Sigmoid colon (tissue), 6 donors: ENCODE measurements at regions not wholly inside any gene's neighbourhood (a gene's known extent, or its start where the extent isn't known, plus 50 kb on each side); places are given as distances from the start of the nearest gene placed in this dataset.

Experiments used
- DNase-seq: peaks from one replicate; pipeline ENCODE4 v3.0.0-alpha.2; 2019
- H3K27ac ChIP-seq, 4 donors: fragments of 200-600 bp; sonication (generic); one replicate each; pipeline ENCODE4 v1.5.1; 2016 to 2019; ENCODE audit warnings: mild to moderate bottlenecking in 1 of 4
- H3K27me3 ChIP-seq, 3 donors: fragments of 200-600 bp; sonication (generic); one replicate each; pipeline ENCODE4 v1.5.1; 2019; ENCODE audit warnings: mild to moderate bottlenecking in 1 of 3
- H3K36me3 ChIP-seq, 4 donors: fragments of 200-600 bp; sonication (generic); one replicate each; pipeline ENCODE4 v1.5.1; 2016 to 2019
- H3K4me1 ChIP-seq, 4 donors: fragments of 200-600 bp; sonication (generic); one replicate each; pipeline ENCODE4 v1.5.1; 2017 to 2019
- H3K4me3 ChIP-seq, 4 donors: fragments of 200-600 bp; sonication (generic); one replicate each; pipeline ENCODE4 v1.5.1; 2017 to 2019; ENCODE audit warnings: mild to moderate bottlenecking in 2 of 4, moderate library complexity in 1 of 4
- H3K9me3 ChIP-seq, 4 donors: fragments of 200-600 bp in 3 of 4; sonication (generic) in 3 of 4; one replicate each; pipeline versions ENCODE4 v1.5.1 to v1.6.1; 2013 to 2019
- EP300 ChIP-seq, 4 donors: sonication (generic); formaldehyde crosslinking; IDR thresholded peaks; one replicate each; pipeline ENCODE4 v1.6.1; 2017; ENCODE audit warnings: antibody characterized with exemption in 4 of 4
- POLR2A ChIP-seq, 2 donors: fragments of 450-650 bp; IDR thresholded peaks; one replicate each; pipeline ENCODE4 v1.6.1; 2016; ENCODE audit warnings: antibody characterized with exemption in 2 of 2, mild to moderate bottlenecking in 2 of 2, moderate library complexity in 2 of 2
- POLR2AphosphoS5 ChIP-seq, 4 donors: sonication (generic); formaldehyde crosslinking; IDR thresholded peaks; one replicate each; pipeline ENCODE4 v1.6.1; 2017; ENCODE audit warnings: antibody characterized with exemption in 4 of 4
- WGBS, 2 donors: extraction: QIAGEN DNeasy Blood & Tissue Kit; methylation state at CpG; one replicate each; pipeline ENCODE4 v1.1.7; 2013; 5-methylcytosine and 5-hydroxymethylcytosine counted together
- intact Hi-C: fragments of 100-400 bp; cut with DNase I; formaldehyde crosslinking; loops from one replicate; pipeline ENCODE4 v1.15.1; 2023
- TF ChIP-seq, protein P1 (sequence below), 4 experiments: fragments of 450-650 bp in 3 of 4; fragments of 200-600 bp in 1 of 4; IDR thresholded peaks; one replicate each; pipeline ENCODE4 v1.5.1; 2016 to 2019; ENCODE audit warnings: antibody characterized with exemption in 4 of 4, mild to moderate bottlenecking in 3 of 4, moderate library complexity in 2 of 4
- donor health status: healthy with polysubstance abuse.
- donor health status: healthy.

DNA sequence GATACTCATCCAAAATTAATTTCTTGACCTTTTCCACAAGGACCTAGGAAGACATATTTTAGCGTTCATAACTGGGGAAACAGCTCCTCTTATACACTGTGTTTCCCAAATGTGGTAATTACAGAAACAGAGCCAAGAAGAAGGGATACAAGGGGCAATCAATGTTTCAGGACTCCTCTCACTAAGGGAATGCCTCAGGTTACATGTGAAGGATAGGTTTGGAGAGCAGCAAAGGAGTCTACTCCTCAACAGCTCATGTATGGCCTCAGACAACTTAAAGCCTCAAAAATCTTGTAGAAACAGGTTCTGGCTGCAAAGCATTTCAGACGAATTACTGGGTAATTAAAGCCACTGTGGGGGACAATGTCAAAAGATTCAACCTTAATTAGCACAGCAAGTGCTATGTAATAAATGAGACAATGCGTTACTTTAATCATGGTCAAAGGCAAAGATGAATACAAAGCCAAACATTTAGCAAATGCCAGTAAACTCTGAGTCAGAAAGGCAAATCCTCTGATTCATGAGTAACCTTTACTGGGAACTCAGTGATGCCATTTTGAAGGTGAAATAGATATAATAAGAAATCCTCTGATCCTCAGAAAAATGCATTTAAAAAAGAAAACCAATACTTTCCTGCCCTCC lies 1111.2 kb downstream of the TUSC7 start:
- Histone ChIP-seq H3K27me3 (no peaks in the 10 kb centered on the region), H3K36me3 (no peaks in the 10 kb centered on the region), H3K4me1 (no peaks in the 10 kb centered on the region), H3K4me3 (no peak overlapping the region), H3K9me3 (no peaks in the 10 kb centered on the region), H3K27ac (no peak overlapping the region)
- intact Hi-C loops: no loop called here
- WGBS, 2 donors: 56 to 76% methylated on average over 3 of the region's 3 CpGs
- TF ChIP-seq EP300 (IDR thresholded peaks at IDR 0.05) (no peak), POLR2AphosphoS5 (IDR thresholded peaks at IDR 0.05) (no peak), POLR2A (IDR thresholded peaks at IDR 0.05) (no peak)
- TF ChIP-seq, protein P1, sequence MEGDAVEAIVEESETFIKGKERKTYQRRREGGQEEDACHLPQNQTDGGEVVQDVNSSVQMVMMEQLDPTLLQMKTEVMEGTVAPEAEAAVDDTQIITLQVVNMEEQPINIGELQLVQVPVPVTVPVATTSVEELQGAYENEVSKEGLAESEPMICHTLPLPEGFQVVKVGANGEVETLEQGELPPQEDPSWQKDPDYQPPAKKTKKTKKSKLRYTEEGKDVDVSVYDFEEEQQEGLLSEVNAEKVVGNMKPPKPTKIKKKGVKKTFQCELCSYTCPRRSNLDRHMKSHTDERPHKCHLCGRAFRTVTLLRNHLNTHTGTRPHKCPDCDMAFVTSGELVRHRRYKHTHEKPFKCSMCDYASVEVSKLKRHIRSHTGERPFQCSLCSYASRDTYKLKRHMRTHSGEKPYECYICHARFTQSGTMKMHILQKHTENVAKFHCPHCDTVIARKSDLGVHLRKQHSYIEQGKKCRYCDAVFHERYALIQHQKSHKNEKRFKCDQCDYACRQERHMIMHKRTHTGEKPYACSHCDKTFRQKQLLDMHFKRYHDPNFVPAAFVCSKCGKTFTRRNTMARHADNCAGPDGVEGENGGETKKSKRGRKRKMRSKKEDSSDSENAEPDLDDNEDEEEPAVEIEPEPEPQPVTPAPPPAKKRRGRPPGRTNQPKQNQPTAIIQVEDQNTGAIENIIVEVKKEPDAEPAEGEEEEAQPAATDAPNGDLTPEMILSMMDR (IDR thresholded peaks at IDR 0.05): no peak
- no peak for DNase-seq

DNA sequence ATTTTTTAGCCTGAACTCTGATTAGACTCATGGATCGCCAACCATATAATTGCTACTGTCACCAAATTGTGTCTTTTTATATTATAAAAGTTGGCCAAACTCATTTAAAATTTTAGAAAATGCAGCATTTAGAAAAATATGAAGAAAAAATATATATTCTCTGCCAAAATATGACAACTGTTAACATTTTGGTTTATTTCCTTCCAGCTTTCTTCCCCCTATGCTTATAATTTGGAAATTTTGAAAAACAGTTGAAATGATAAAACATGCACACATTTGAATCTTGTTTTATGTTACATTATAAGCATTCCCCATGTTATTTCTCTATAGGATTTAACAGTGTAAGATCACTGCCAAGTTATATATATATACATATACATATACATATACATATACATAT lies 1112.8 kb downstream of the TUSC7 start:
- TF ChIP-seq, protein P1 (IDR thresholded peaks at IDR 0.05): no peak
- TF ChIP-seq POLR2AphosphoS5 (IDR thresholded peaks at IDR 0.05): no peak
- TF ChIP-seq POLR2A (IDR thresholded peaks at IDR 0.05): no peak
- TF ChIP-seq EP300 (IDR thresholded peaks at IDR 0.05): no peak
- Histone ChIP-seq H3K27ac (no peak overlapping the region), H3K9me3 (no peaks in the 10 kb centered on the region), H3K36me3 (no peaks in the 10 kb centered on the region), H3K27me3 (no peaks in the 10 kb centered on the region), H3K4me3 (no peak overlapping the region), H3K4me1 (no peaks in the 10 kb centered on the region)
- no peak for DNase-seq
- WGBS, 2 donors: 95 to 97% methylated on average over 1 of the region's 1 CpG
- intact Hi-C loops: no loop called here

DNA sequence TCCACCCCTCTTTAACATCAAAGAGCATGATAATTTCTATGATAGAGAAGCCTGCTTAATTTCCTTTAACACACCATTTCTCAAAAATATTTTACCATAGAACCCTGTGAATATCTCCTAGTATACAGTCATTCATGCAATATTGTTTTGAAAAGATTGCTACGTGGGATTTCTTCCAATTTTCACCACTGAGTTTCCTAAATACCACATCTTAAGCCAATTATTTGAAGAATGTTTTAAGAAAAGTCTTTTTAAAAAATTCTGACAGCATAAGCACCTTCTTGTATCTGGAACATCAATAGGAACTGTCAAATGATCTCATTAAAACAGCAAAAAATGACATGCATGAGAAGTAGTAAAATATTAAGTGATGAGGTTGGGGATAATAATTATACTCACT lies 1126.7 kb downstream of the TUSC7 start:
- intact Hi-C loops: no loop called here
- 52 to 72% methylated on average over 1 of the region's 1 CpG for WGBS, 2 donors
- no peak for TF ChIP-seq POLR2A (IDR thresholded peaks at IDR 0.05)

DNA sequence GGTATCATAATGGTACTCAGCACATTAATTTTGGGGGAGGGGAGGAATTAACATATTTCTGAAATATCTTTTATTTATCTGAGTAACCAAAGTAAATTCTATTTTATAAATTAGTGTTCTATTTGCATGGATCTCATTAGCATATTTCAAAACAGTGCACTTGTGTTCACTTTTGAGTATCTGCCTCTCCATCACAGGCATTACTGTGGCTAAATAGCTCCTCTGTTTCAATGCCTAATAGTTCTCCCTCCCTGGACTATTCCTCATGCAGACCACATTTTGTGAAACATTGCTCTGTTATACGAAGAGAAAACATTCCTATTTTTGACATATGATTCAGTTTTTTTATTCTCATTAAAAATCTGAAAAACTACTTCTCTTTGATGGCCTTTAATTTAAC lies 1127.8 kb downstream of the TUSC7 start:
- 79 to 86% methylated on average over 1 of the region's 1 CpG for WGBS, 2 donors
- intact Hi-C loops: no loop called here

More for the DNA sequence above, 1126.7 kb downstream of the TUSC7 start:
- no peak overlapping the region for H3K4me3 ChIP-seq
- no peaks in the 10 kb centered on the region for H3K27me3 ChIP-seq
- H3K36me3 ChIP-seq: no peaks in the 10 kb centered on the region
- H3K27ac ChIP-seq: no peak overlapping the region
- no peaks in the 10 kb centered on the region for H3K4me1 ChIP-seq
- DNase-seq: no peak
- peaks cover 0 to 2% (median 0%) of the 10 kb centered on the region in 4 donors for H3K9me3 ChIP-seq

DNA sequence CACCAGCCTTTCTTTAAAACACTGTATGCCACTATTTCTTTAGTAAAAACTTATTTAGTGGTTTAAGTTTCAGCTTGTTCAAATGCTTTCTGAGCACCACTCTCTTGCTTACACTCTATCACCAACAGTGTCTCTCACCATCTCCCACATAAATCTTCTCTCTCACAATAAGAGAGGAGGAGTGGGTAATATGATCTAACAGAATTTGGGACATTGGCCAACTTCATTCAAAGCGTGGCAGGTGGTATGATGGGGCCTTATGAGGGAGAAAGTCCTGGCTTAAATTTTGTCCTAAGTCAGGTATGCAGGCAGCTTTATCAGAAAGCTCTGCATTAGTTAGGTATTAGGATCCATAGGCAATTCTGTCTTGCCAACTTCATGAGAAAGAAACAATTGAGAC lies 1132.5 kb downstream of the TUSC7 start:
- Histone ChIP-seq H3K27me3 (no peaks in the 10 kb centered on the region), H3K27ac (no peak overlapping the region), H3K4me3 (no peak overlapping the region), H3K36me3 (no peaks in the 10 kb centered on the region), H3K9me3 (peaks cover 0 to 2% (median 0%) of the 10 kb centered on the region in 4 donors), H3K4me1 (no peaks in the 10 kb centered on the region)
- 51 to 77% methylated on average over 1 of the region's 1 CpG for whole genome bisulfite sequencing, 2 donors
- DNase-seq: no peak
- intact Hi-C loops: no loop called here
- TF ChIP-seq, protein P1 (IDR thresholded peaks at IDR 0.05): no peak
- no peak for TF ChIP-seq EP300 (IDR thresholded peaks at IDR 0.05)
- TF ChIP-seq POLR2A (IDR thresholded peaks at IDR 0.05): no peak
- no peak for TF ChIP-seq POLR2AphosphoS5 (IDR thresholded peaks at IDR 0.05)

More for the DNA sequence above, 1127.8 kb downstream of the TUSC7 start:
- no peaks in the 10 kb centered on the region for H3K4me1 ChIP-seq
- H3K27ac ChIP-seq: no peak overlapping the region
- DNase-seq: no peak
- H3K27me3 ChIP-seq: no peaks in the 10 kb centered on the region
- H3K4me3 ChIP-seq: no peak overlapping the region
- no peak for TF ChIP-seq EP300 (IDR thresholded peaks at IDR 0.05)
- no peak for TF ChIP-seq POLR2AphosphoS5 (IDR thresholded peaks at IDR 0.05)
- TF ChIP-seq, protein P1 (IDR thresholded peaks at IDR 0.05): no peak
- no peak for TF ChIP-seq POLR2A (IDR thresholded peaks at IDR 0.05)
- H3K36me3 ChIP-seq: no peaks in the 10 kb centered on the region
- H3K9me3 ChIP-seq: peaks cover 0 to 2% (median 0%) of the 10 kb centered on the region in 4 donors
